ENCODE measurements at regions not wholly inside any gene's neighbourhood (a gene's known extent, or its start where the extent isn't known, plus 50 kb on each side); places are given as distances from the start of the nearest gene placed in this dataset.
A peak's percentile ranks its signal among the peaks of the same experiment; 100 is the strongest.
"Not testable (repeated sequence)": the region's sequence is repeated elsewhere in the genome, so short reads cannot be mapped to it uniquely, and the experiment has no call there.

GRCh38 chr18:54662986-54663385 is 71.9 kb downstream of the DYNAP start:
- no peaks in the 10 kb centered on the region for H4K20me1 ChIP-seq (ENCODE audit: control insufficient read depth, extremely low read depth, insufficient read depth, low read length)
- H3K36me3 ChIP-seq (ENCODE audit: control insufficient read depth, insufficient read depth, low read length): no peaks in the 10 kb centered on the region
- H3K9ac ChIP-seq (ENCODE audit: insufficient read depth, low read length): no peak overlapping the region
- no peak overlapping the region for H3K27ac ChIP-seq (ENCODE audit: insufficient read depth, low read length)
- H3K79me2 ChIP-seq (ENCODE audit: control insufficient read depth, insufficient read depth, low read length): no peaks in the 10 kb centered on the region
- H3K4me3 ChIP-seq (replicated peaks in 1 of 4; ENCODE audit: control extremely low read depth in 1 of 4, insufficient read depth in 1 of 4, low read depth in 3 of 4, low read length in 4 of 4): no peak overlapping the region
- no peaks in the 10 kb centered on the region for H3K4me1 ChIP-seq (ENCODE audit: control insufficient read depth, extremely low read depth, insufficient read depth, low read length)
- no peak for DNase-seq (ENCODE audit: low read depth in 2 of 2)
- no peaks in the 10 kb centered on the region for H3K27me3 ChIP-seq (ENCODE audit: control insufficient read depth, insufficient read depth, low read length)
- no peak overlapping the region for H3K4me2 ChIP-seq (ENCODE audit: extremely low read depth, insufficient read depth, low read length)
- H2AFZ ChIP-seq (ENCODE audit: low read length): no peak overlapping the region
- no peak for TF ChIP-seq EZH2 (IDR thresholded peaks at IDR 0.05; ENCODE audit: low read length, missing control alignments)
- TF ChIP-seq CTCF (conservative IDR thresholded peaks at IDR 0.05 in 1 of 2, IDR thresholded peaks at IDR 0.05 in 1 of 2; ENCODE audit: low read depth in 1 of 2, low read length in 2 of 2): no peak
- no peaks in the 10 kb centered on the region for H3K9me3 ChIP-seq (ENCODE audit: control insufficient read depth, insufficient read depth, low read depth, low read length)

GRCh38 chr18:54669701-54670100 is 78.7 kb downstream of the DYNAP start:
- not testable (repeated sequence) for H3K27me3 ChIP-seq (ENCODE audit: control insufficient read depth, insufficient read depth, low read length); H3K4me3 ChIP-seq (replicated peaks in 1 of 4; ENCODE audit: control extremely low read depth in 1 of 4, insufficient read depth in 1 of 4, low read depth in 3 of 4, low read length in 4 of 4); H3K9me3 ChIP-seq (ENCODE audit: control insufficient read depth, insufficient read depth, low read depth, low read length); H3K4me1 ChIP-seq (ENCODE audit: control insufficient read depth, extremely low read depth, insufficient read depth, low read length); H2AFZ ChIP-seq (ENCODE audit: low read length); H3K36me3 ChIP-seq (ENCODE audit: control insufficient read depth, insufficient read depth, low read length); H3K4me2 ChIP-seq (ENCODE audit: extremely low read depth, insufficient read depth, low read length); H4K20me1 ChIP-seq (ENCODE audit: control insufficient read depth, extremely low read depth, insufficient read depth, low read length); H3K79me2 ChIP-seq (ENCODE audit: control insufficient read depth, insufficient read depth, low read length); H3K27ac ChIP-seq (ENCODE audit: insufficient read depth, low read length); H3K9ac ChIP-seq (ENCODE audit: insufficient read depth, low read length); DNase-seq (ENCODE audit: low read depth in 2 of 2)

GRCh38 chr18:54671291-54671881 is 80.3 kb downstream of the DYNAP start:
- H3K9me3 ChIP-seq (ENCODE audit: control insufficient read depth, insufficient read depth, low read depth, low read length): no peaks in the 10 kb centered on the region
- no peak overlapping the region for H3K27ac ChIP-seq (ENCODE audit: insufficient read depth, low read length)
- H3K79me2 ChIP-seq (ENCODE audit: control insufficient read depth, insufficient read depth, low read length): no peaks in the 10 kb centered on the region
- peak; percentile 38 to 42 for TF ChIP-seq CTCF (conservative IDR thresholded peaks at IDR 0.05 in 1 of 2, IDR thresholded peaks at IDR 0.05 in 1 of 2; ENCODE audit: low read depth in 1 of 2, low read length in 2 of 2)
- TF ChIP-seq EZH2 (IDR thresholded peaks at IDR 0.05; ENCODE audit: low read length, missing control alignments): no peak
- H3K4me1 ChIP-seq (ENCODE audit: control insufficient read depth, extremely low read depth, insufficient read depth, low read length): no peaks in the 10 kb centered on the region
- H3K36me3 ChIP-seq (ENCODE audit: control insufficient read depth, insufficient read depth, low read length): no peaks in the 10 kb centered on the region
- H3K9ac ChIP-seq (ENCODE audit: insufficient read depth, low read length): no peak overlapping the region
- DNase-seq (ENCODE audit: low read depth in 2 of 2): peak; percentile 33 to 62
- H2AFZ ChIP-seq (ENCODE audit: low read length): no peak overlapping the region
- H3K4me2 ChIP-seq (ENCODE audit: extremely low read depth, insufficient read depth, low read length): no peak overlapping the region
- H3K27me3 ChIP-seq (ENCODE audit: control insufficient read depth, insufficient read depth, low read length): no peaks in the 10 kb centered on the region
- no peaks in the 10 kb centered on the region for H4K20me1 ChIP-seq (ENCODE audit: control insufficient read depth, extremely low read depth, insufficient read depth, low read length)
- no peak overlapping the region for H3K4me3 ChIP-seq (replicated peaks in 1 of 4; ENCODE audit: control extremely low read depth in 1 of 4, insufficient read depth in 1 of 4, low read depth in 3 of 4, low read length in 4 of 4)

All from fibroblast of lung (primary cell).